SK-N-SH (cell line): ENCODE measurements at regions not wholly inside any gene's neighbourhood (a gene's known extent, or its start where the extent isn't known, plus 50 kb on each side); places are given as distances from the start of the nearest gene placed in this dataset.

Experiments used
- CTCF ChIA-PET: fragments of 300-600, 350-600 bp; formaldehyde crosslinking; extraction: SDS; loops from one replicate; lab custom pipeline; 2021; lab: Yijun Ruan, JAX
- POLR2A ChIA-PET: fragments of 350-600 bp; sonication (Branson Sonifier 250); formaldehyde crosslinking; extraction: SDS; loops from one replicate; lab custom pipeline; 2020; ENCODE audit warnings: antibody characterized with exemption, inconsistent platforms; lab: Yijun Ruan, JAX
- DNase-seq: peaks from one replicate; pipeline ENCODE4 v3.0.0; 2012
- H2AFZ ChIP-seq: fragments of 200-600 bp; sonication (generic); 2 replicates; pipeline ENCODE4 v1.8.1; 2016; ENCODE audit warnings: antibody characterized with exemption, mild to moderate bottlenecking, low read depth
- H3F3A ChIP-seq: fragments of 200-600 bp; sonication (generic); replicated peaks from 2 replicates; pipeline ENCODE3; 2016; ENCODE audit warnings: antibody characterized with exemption, mild to moderate bottlenecking; ENCODE audit not compliant: insufficient read depth
- H3K27ac ChIP-seq, 2 experiments: fragments of 200-500 bp in 1 of 2; fragments of 200-600 bp in 1 of 2; sonication (Bioruptor generic) in 1 of 2; sonication (generic), shearing (Covaris generic) in 1 of 2; 2 replicates each; pipeline versions ENCODE4 v1.5.1 to v1.6.1; 2014 to 2016; ENCODE audit warnings: low read depth in 2 of 2, inconsistent platforms in 1 of 2, low read length in 1 of 2, mild to moderate bottlenecking in 1 of 2, mixed read lengths in 1 of 2
- H3K27me3 ChIP-seq: fragments of 200-600 bp; sonication (generic), shearing (Covaris generic); 2 replicates; pipeline ENCODE4 v1.6.1; 2016; ENCODE audit warnings: mixed run types; ENCODE audit not compliant: insufficient read depth
- H3K36me3 ChIP-seq, 2 experiments: fragments of 200-500 bp in 1 of 2; fragments of 200-600 bp in 1 of 2; sonication (Bioruptor generic) in 1 of 2; sonication (generic) in 1 of 2; replicated peaks in 1 of 2; 2 replicates each; pipeline versions ENCODE3 to v1.5.1; 2014 to 2016; ENCODE audit warnings: low read length in 1 of 2, mild to moderate bottlenecking in 1 of 2; ENCODE audit not compliant: insufficient read depth in 2 of 2, control insufficient read depth in 1 of 2
- H3K4me1 ChIP-seq, 2 experiments: fragments of 200-500 bp in 1 of 2; fragments of 200-600 bp in 1 of 2; sonication (Bioruptor generic) in 1 of 2; sonication (generic), shearing (Covaris generic) in 1 of 2; 2 replicates each; pipeline versions ENCODE4 v1.5.1 to v1.6.1; 2014 to 2016; ENCODE audit warnings: low read depth in 1 of 2, low read length in 1 of 2, mixed run types in 1 of 2; ENCODE audit not compliant: insufficient read depth in 2 of 2, control insufficient read depth in 1 of 2
- H3K4me2 ChIP-seq: fragments of 200-600 bp; sonication (generic), shearing (Covaris generic); 2 replicates; pipeline ENCODE4 v1.6.1; 2017; ENCODE audit warnings: mixed run types
- H3K4me3 ChIP-seq, 2 experiments: fragments of 200-500 bp in 1 of 2; fragments of 200-600 bp in 1 of 2; sonication (Bioruptor generic) in 1 of 2; sonication (generic), shearing (Covaris generic) in 1 of 2; 2 replicates each; pipeline versions ENCODE4 v1.5.1 to v1.8.1; 2014 to 2016; ENCODE audit warnings: low read depth in 2 of 2, inconsistent platforms in 1 of 2, low read length in 1 of 2, mild to moderate bottlenecking in 1 of 2, mixed read lengths in 1 of 2, moderate library complexity in 1 of 2
- H3K79me2 ChIP-seq: fragments of 200-600 bp; sonication (generic); 2 replicates; pipeline ENCODE4 v1.8.1; 2017; ENCODE audit warnings: mild to moderate bottlenecking; ENCODE audit not compliant: insufficient read depth
- H3K9ac ChIP-seq: fragments of 200-600 bp; sonication (generic); 2 replicates; pipeline ENCODE4 v1.6.1; 2017; ENCODE audit warnings: mixed run types
- H3K9me2 ChIP-seq: fragments of 200-600 bp; sonication (generic); 2 replicates; pipeline ENCODE4 v1.6.1; 2017; ENCODE audit warnings: mixed run types
- H3K9me3 ChIP-seq: fragments of 200-600 bp; sonication (generic); 2 replicates; pipeline ENCODE4 v1.6.1; 2017; ENCODE audit warnings: mixed run types, mild to moderate bottlenecking, moderate library complexity
- H4K20me1 ChIP-seq: fragments of 200-600 bp; sonication (generic); 2 replicates; pipeline ENCODE4 v1.6.1; 2017; ENCODE audit warnings: mild to moderate bottlenecking, mixed run types; ENCODE audit not compliant: insufficient read depth
- CHD2 ChIP-seq: fragments of 150-350 bp; IDR thresholded peaks from 2 replicates; pipeline ENCODE4 v1.6.1; 2018; ENCODE audit warnings: low read length; ENCODE audit not compliant: partially characterized antibody
- CTCF ChIP-seq: fragments of 200-600 bp; sonication (generic); IDR thresholded peaks from 2 replicates; pipeline ENCODE4 v1.6.1; 2017; ENCODE audit warnings: antibody characterized with exemption, mild to moderate bottlenecking, moderate library complexity
- EP300 ChIP-seq, 2 experiments: IDR thresholded peaks; 2 replicates each; pipeline versions ENCODE4 v1.4.0 to v1.6.1; 2012; ENCODE audit warnings: borderline replicate concordance in 1 of 2, low read depth in 1 of 2, low read length in 1 of 2
- FOSL2 ChIP-seq: IDR thresholded peaks from 2 replicates; pipeline ENCODE4 v1.4.0; 2012; ENCODE audit warnings: low read depth, mild to moderate bottlenecking, moderate library complexity, borderline replicate concordance
- FOXJ3 ChIP-seq: sonication (generic); formaldehyde crosslinking; IDR thresholded peaks from 2 replicates; pipeline ENCODE4 v1.5.1; 2020; ENCODE audit warnings: mild to moderate bottlenecking, missing genetic modification reagents
- FOXM1 ChIP-seq: IDR thresholded peaks from 2 replicates; pipeline ENCODE4 v1.4.0; 2012; ENCODE audit warnings: low read depth, mild to moderate bottlenecking
- GABPA ChIP-seq: IDR thresholded peaks from 2 replicates; pipeline ENCODE4 v1.4.0; 2012; ENCODE audit warnings: low read depth, mild to moderate bottlenecking
- GATA2 ChIP-seq: sonication (generic); formaldehyde crosslinking; IDR thresholded peaks from 2 replicates; pipeline ENCODE4 v1.5.0; 2020; ENCODE audit warnings: mild to moderate bottlenecking, missing genetic modification reagents
- NFIC ChIP-seq: IDR thresholded peaks from 2 replicates; pipeline ENCODE4 v1.4.0; 2012; ENCODE audit warnings: borderline replicate concordance
- NRF1 ChIP-seq: IDR thresholded peaks from 2 replicates; pipeline ENCODE4 v1.6.1; 2012; ENCODE audit warnings: low read depth, mild to moderate bottlenecking, low read length
- RCOR1 ChIP-seq: fragments of 150-350 bp; IDR thresholded peaks from 2 replicates; pipeline ENCODE4 v1.6.1; 2017; ENCODE audit warnings: antibody characterized with exemption, low read length
- TAF1 ChIP-seq: IDR thresholded peaks from 2 replicates; pipeline ENCODE4 v1.6.1; 2012; ENCODE audit warnings: low read depth, mild to moderate bottlenecking, low read length, moderate library complexity, borderline replicate concordance
- TCF12 ChIP-seq: IDR thresholded peaks from 2 replicates; pipeline ENCODE4 v1.4.0; 2012
- TEAD4 ChIP-seq: IDR thresholded peaks from 2 replicates; pipeline ENCODE4 v1.4.0; 2012; ENCODE audit warnings: mild to moderate bottlenecking, borderline replicate concordance; ENCODE audit not compliant: insufficient read depth
- USF1 ChIP-seq: IDR thresholded peaks from 2 replicates; pipeline ENCODE4 v1.4.0; 2012; ENCODE audit warnings: low read depth, borderline replicate concordance
- USF2 ChIP-seq: fragments of 150-350 bp; IDR thresholded peaks from 2 replicates; pipeline ENCODE4 v1.6.1; 2017; ENCODE audit warnings: antibody characterized with exemption, low read length, low read depth, borderline replicate concordance
- ZBTB33 ChIP-seq: IDR thresholded peaks from 2 replicates; pipeline ENCODE4 v1.4.0; 2012; ENCODE audit warnings: low read depth, borderline replicate concordance
- WGBS: methylation state at CpG from one replicate; pipeline ENCODE4 v1.1.6; 2017; ENCODE audit warnings: low lambda C conversion rate; 5-methylcytosine and 5-hydroxymethylcytosine counted together

GRCh38 chr12:46956451-46957035 is 122.9 kb upstream of the PCED1B start:
- TF ChIP-seq CHD2 (no peak), USF1 (no peak), ZBTB33 (no peak), EP300 (IDR thresholded peaks at IDR 0.05; ENCODE audit: borderline replicate concordance in 1 of 2, low read depth in 1 of 2, low read length in 1 of 2) (no peak), TAF1 (no peak), GABPA (no peak), GATA2 (CRISPR knock-in tag) (no peak), USF2 (no peak), FOXM1 (no peak), TEAD4 (no peak), FOSL2 (no peak), CTCF (no peak), TCF12 (no peak), NRF1 (no peak), RCOR1 (no peak), FOXJ3 (CRISPR knock-in tag) (no peak), NFIC (no peak)
- no peak overlapping the region for H3K27ac ChIP-seq
- H3K9me2 ChIP-seq = no peaks in the 10 kb centered on the region
- no peaks in the 10 kb centered on the region for H3K36me3 ChIP-seq
- no peaks in the 10 kb centered on the region for H3K9me3 ChIP-seq
- H3K9ac ChIP-seq = no peak overlapping the region; the same call in 1 of the 2 replicates
- no peaks in the 10 kb centered on the region for H3K79me2 ChIP-seq
- WGBS = 58% methylated on average over 5 of the region's 5 CpGs
- no peaks in the 10 kb centered on the region for H3K27me3 ChIP-seq
- peak overlapping the region; percentile 68 for H2AFZ ChIP-seq
- peaks cover 19% of the 10 kb centered on the region for H3F3A ChIP-seq
- DNase-seq = no peak
- CTCF ChIA-PET = interaction anchor here (1.2 kb wide), 1 partner anchor 832 kb away, joined by 3 read pairs; no protein-coding TSS in a partner anchor
- POLR2A ChIA-PET = no interaction called here
- H3K4me3 ChIP-seq = no peak overlapping the region
- peaks cover 0 to 25% of the 10 kb centered on the region in 2 experiments; a peak in 2 of 4 replicates for H3K4me1 ChIP-seq
- H3K4me2 ChIP-seq = peak overlapping the region; percentile 66; the same call in 1 of the 2 replicates
- H4K20me1 ChIP-seq = no peaks in the 10 kb centered on the region
